ENCODE measurements at regions not wholly inside any gene's neighbourhood (a gene's known extent, or its start where the extent isn't known, plus 50 kb on each side); places are given as distances from the start of the nearest gene placed in this dataset.

- no peaks in the 10 kb centered on the region for H3K9me3 ChIP-seq (ENCODE audit: insufficient read depth, low read length, severe bottlenecking)
These were observed 386.5 kb downstream of the OLFM4 start for GRCh38 chr13:53415135-53415534.

GRCh38 chr13:53417601-53418000 is 389.0 kb downstream of the OLFM4 start:
- Histone ChIP-seq H3K4me3 (ENCODE audit: low read depth in 1 of 2, low read length in 2 of 2) (no peak overlapping the region), H3K9ac (ENCODE audit: low read depth, low read length) (no peak overlapping the region), H3K27me3 (ENCODE audit: insufficient read depth, low read length, poor library complexity) (no peaks in the 10 kb centered on the region), H3K4me2 (ENCODE audit: insufficient read depth, low read length) (no peak overlapping the region), H3K9me3 (ENCODE audit: insufficient read depth, low read length, severe bottlenecking) (no peaks in the 10 kb centered on the region), H4K20me1 (ENCODE audit: insufficient read depth, low read length) (no peaks in the 10 kb centered on the region), H2AFZ (ENCODE audit: low read depth, low read length) (no peak overlapping the region), H3K4me1 (ENCODE audit: insufficient read depth, low read length) (no peaks in the 10 kb centered on the region), H3K27ac (ENCODE audit: low read length) (no peak overlapping the region), H3K36me3 (ENCODE audit: insufficient read depth, low read length) (no peaks in the 10 kb centered on the region), H3K79me2 (ENCODE audit: insufficient read depth, low read length) (no peaks in the 10 kb centered on the region)
- ATAC-seq (ENCODE audit: insufficient read depth, low read depth) (no peak), DNase-seq (no peak)
- TF ChIP-seq CTCF (IDR thresholded peaks at IDR 0.05; ENCODE audit: borderline replicate concordance, extremely low read depth, low read length, poor library complexity, severe bottlenecking) = no peak
- TF ChIP-seq EZH2 (IDR thresholded peaks at IDR 0.05; ENCODE audit: borderline replicate concordance, low read depth, low read length, severe bottlenecking) = no peak

More at GRCh38 chr13:53415135-53415534, 386.5 kb downstream of the OLFM4 start:
- H3K4me1 ChIP-seq (ENCODE audit: insufficient read depth, low read length) = no peaks in the 10 kb centered on the region
- TF ChIP-seq EZH2 (IDR thresholded peaks at IDR 0.05; ENCODE audit: borderline replicate concordance, low read depth, low read length, severe bottlenecking) = no peak
- TF ChIP-seq CTCF (IDR thresholded peaks at IDR 0.05; ENCODE audit: borderline replicate concordance, extremely low read depth, low read length, poor library complexity, severe bottlenecking) = no peak
- no peak overlapping the region for H3K27ac ChIP-seq (ENCODE audit: low read length)
- no peak for ATAC-seq (ENCODE audit: insufficient read depth, low read depth)
- H3K27me3 ChIP-seq (ENCODE audit: insufficient read depth, low read length, poor library complexity) = no peaks in the 10 kb centered on the region
- no peak overlapping the region for H3K4me2 ChIP-seq (ENCODE audit: insufficient read depth, low read length)
- no peak overlapping the region for H3K4me3 ChIP-seq (ENCODE audit: low read depth in 1 of 2, low read length in 2 of 2)
- H3K9ac ChIP-seq (ENCODE audit: low read depth, low read length) = no peak overlapping the region
- H3K36me3 ChIP-seq (ENCODE audit: insufficient read depth, low read length) = no peaks in the 10 kb centered on the region
- no peak overlapping the region for H2AFZ ChIP-seq (ENCODE audit: low read depth, low read length)
- H3K79me2 ChIP-seq (ENCODE audit: insufficient read depth, low read length) = no peaks in the 10 kb centered on the region
- H4K20me1 ChIP-seq (ENCODE audit: insufficient read depth, low read length) = no peaks in the 10 kb centered on the region
- no peak for DNase-seq

- Histone ChIP-seq H3K4me1 (ENCODE audit: insufficient read depth, low read length) (no peaks in the 10 kb centered on the region), H3K9me3 (ENCODE audit: insufficient read depth, low read length, severe bottlenecking) (no peaks in the 10 kb centered on the region), H2AFZ (ENCODE audit: low read depth, low read length) (no peak overlapping the region), H3K4me3 (ENCODE audit: low read depth in 1 of 2, low read length in 2 of 2) (no peak overlapping the region), H3K27ac (ENCODE audit: low read length) (no peak overlapping the region), H3K27me3 (ENCODE audit: insufficient read depth, low read length, poor library complexity) (no peaks in the 10 kb centered on the region), H3K79me2 (ENCODE audit: insufficient read depth, low read length) (no peaks in the 10 kb centered on the region), H3K36me3 (ENCODE audit: insufficient read depth, low read length) (no peaks in the 10 kb centered on the region), H3K4me2 (ENCODE audit: insufficient read depth, low read length) (no peak overlapping the region), H3K9ac (ENCODE audit: low read depth, low read length) (no peak overlapping the region), H4K20me1 (ENCODE audit: insufficient read depth, low read length) (no peaks in the 10 kb centered on the region)
- ATAC-seq (ENCODE audit: insufficient read depth, low read depth) (no peak), DNase-seq (no peak)
- no peak for TF ChIP-seq CTCF (IDR thresholded peaks at IDR 0.05; ENCODE audit: borderline replicate concordance, extremely low read depth, low read length, poor library complexity, severe bottlenecking)
- no peak for TF ChIP-seq EZH2 (IDR thresholded peaks at IDR 0.05; ENCODE audit: borderline replicate concordance, low read depth, low read length, severe bottlenecking)
These were observed 393.8 kb downstream of the OLFM4 start for GRCh38 chr13:53422415-53422814.

GRCh38 chr13:53436396-53436795 is 407.8 kb downstream of the OLFM4 start:
- no peak for DNase-seq
- Histone ChIP-seq H4K20me1 (ENCODE audit: insufficient read depth, low read length) (no peaks in the 10 kb centered on the region), H3K9ac (ENCODE audit: low read depth, low read length) (no peak overlapping the region), H2AFZ (ENCODE audit: low read depth, low read length) (no peak overlapping the region), H3K27ac (ENCODE audit: low read length) (no peak overlapping the region), H3K36me3 (ENCODE audit: insufficient read depth, low read length) (no peaks in the 10 kb centered on the region), H3K9me3 (ENCODE audit: insufficient read depth, low read length, severe bottlenecking) (no peaks in the 10 kb centered on the region), H3K27me3 (ENCODE audit: insufficient read depth, low read length, poor library complexity) (no peaks in the 10 kb centered on the region), H3K4me3 (ENCODE audit: low read depth in 1 of 2, low read length in 2 of 2) (no peak overlapping the region), H3K4me2 (ENCODE audit: insufficient read depth, low read length) (no peak overlapping the region), H3K4me1 (ENCODE audit: insufficient read depth, low read length) (no peaks in the 10 kb centered on the region), H3K79me2 (ENCODE audit: insufficient read depth, low read length) (no peaks in the 10 kb centered on the region)
- ATAC-seq (ENCODE audit: insufficient read depth, low read depth) = no peak
- no peak for TF ChIP-seq EZH2 (IDR thresholded peaks at IDR 0.05; ENCODE audit: borderline replicate concordance, low read depth, low read length, severe bottlenecking)
- TF ChIP-seq CTCF (IDR thresholded peaks at IDR 0.05; ENCODE audit: borderline replicate concordance, extremely low read depth, low read length, poor library complexity, severe bottlenecking) = no peak
